Right atrium auricular region (tissue), 2 donors: ENCODE measurements at regions not wholly inside any gene's neighbourhood (a gene's known extent, or its start where the extent isn't known, plus 50 kb on each side); places are given as distances from the start of the nearest gene placed in this dataset.

ENCODE experiments used
- DNase-seq: peaks from one replicate; pipeline ENCODE4 v3.0.0-alpha.2; 2019; ENCODE audit warnings: low spot score
- H3K27ac ChIP-seq, 2 donors: fragments of 200-600 bp; sonication (generic); 1 replicate in 1 of 2; 2 replicates in 1 of 2; pipeline ENCODE4 v1.5.1; 2016 to 2019
- H3K27me3 ChIP-seq, 2 donors: fragments of 200-600 bp; sonication (generic); one replicate each; pipeline versions ENCODE4 v1.5.1 to v1.6.0; 2017 to 2019
- H3K36me3 ChIP-seq: fragments of 200-600 bp; sonication (generic); one replicate; pipeline ENCODE4 v1.5.1; 2016
- H3K4me1 ChIP-seq, 2 donors: fragments of 200-600 bp; sonication (generic); one replicate each; pipeline versions ENCODE4 v1.5.1 to v1.6.0; 2017 to 2019
- H3K4me3 ChIP-seq, 2 donors: fragments of 200-600 bp; sonication (generic); 1 replicate in 1 of 2; 2 replicates in 1 of 2; pipeline ENCODE4 v1.5.1; 2017 to 2019; ENCODE audit warnings: mild to moderate bottlenecking in 1 of 2, moderate library complexity in 1 of 2
- H3K9me3 ChIP-seq, 2 donors: fragments of 200-600 bp; sonication (generic); one replicate each; pipeline ENCODE4 v1.5.1; 2019
- TF ChIP-seq, protein P1 (sequence below), 2 donors: fragments of 200-600 bp; sonication (generic); IDR thresholded peaks; one replicate each; pipeline ENCODE4 v1.5.1; 2019; ENCODE audit warnings: antibody characterized with exemption in 2 of 2

DNA sequence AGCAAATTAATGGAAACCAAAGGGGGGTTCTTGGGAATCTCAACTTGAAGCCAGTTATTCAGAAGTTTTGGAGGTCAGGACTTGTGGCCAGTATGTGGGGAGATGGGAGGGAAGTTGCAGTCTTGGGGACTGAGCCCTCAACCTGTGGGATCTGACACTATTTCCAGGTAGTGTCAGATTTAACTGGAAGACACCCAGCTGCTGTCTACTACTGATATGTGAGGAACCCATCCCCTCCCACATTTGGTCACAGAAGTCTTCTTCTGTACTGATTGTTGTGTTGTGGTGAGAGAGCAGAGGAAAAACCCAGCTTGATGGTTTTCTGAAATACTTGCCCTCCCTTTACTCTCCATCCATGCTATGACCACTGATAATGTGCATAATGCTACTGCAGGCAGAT, 134.0 kb downstream of the QRSL1 start:
- no peaks in the 10 kb centered on the region for H3K4me1 ChIP-seq
- no peak for DNase-seq
- H3K9me3 ChIP-seq: peaks cover 0 to 22% of the 10 kb centered on the region in 2 donors
- TF ChIP-seq, protein P1, sequence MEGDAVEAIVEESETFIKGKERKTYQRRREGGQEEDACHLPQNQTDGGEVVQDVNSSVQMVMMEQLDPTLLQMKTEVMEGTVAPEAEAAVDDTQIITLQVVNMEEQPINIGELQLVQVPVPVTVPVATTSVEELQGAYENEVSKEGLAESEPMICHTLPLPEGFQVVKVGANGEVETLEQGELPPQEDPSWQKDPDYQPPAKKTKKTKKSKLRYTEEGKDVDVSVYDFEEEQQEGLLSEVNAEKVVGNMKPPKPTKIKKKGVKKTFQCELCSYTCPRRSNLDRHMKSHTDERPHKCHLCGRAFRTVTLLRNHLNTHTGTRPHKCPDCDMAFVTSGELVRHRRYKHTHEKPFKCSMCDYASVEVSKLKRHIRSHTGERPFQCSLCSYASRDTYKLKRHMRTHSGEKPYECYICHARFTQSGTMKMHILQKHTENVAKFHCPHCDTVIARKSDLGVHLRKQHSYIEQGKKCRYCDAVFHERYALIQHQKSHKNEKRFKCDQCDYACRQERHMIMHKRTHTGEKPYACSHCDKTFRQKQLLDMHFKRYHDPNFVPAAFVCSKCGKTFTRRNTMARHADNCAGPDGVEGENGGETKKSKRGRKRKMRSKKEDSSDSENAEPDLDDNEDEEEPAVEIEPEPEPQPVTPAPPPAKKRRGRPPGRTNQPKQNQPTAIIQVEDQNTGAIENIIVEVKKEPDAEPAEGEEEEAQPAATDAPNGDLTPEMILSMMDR (IDR thresholded peaks at IDR 0.05): no peak
- H3K27me3 ChIP-seq: no peaks in the 10 kb centered on the region
- no peak overlapping the region for H3K4me3 ChIP-seq
- no peaks in the 10 kb centered on the region for H3K36me3 ChIP-seq
- H3K27ac ChIP-seq: no peak overlapping the region

DNA sequence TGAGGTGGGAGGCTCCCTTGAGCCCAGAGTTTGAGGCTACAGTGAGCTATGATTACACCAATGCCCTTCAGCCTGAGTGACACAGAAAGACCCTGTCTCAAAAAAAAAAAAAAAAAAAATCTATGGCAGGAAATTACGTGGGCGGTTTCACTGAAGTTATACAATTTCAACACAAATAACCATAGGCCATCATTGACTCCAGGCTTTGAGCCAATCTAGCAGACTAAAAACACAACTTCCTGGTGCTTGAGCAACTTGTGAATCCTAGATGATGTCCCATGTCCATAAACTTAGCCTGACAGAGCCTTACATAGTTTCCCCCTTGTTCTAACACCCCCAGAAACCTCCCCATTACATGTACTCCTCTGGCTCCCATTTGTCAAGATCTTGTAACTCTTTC, 131.8 kb downstream of the QRSL1 start:
- H3K4me3 ChIP-seq: no peak overlapping the region
- H3K27ac ChIP-seq: no peak overlapping the region
- peaks cover 0 to 22% of the 10 kb centered on the region in 2 donors for H3K9me3 ChIP-seq
- TF ChIP-seq, protein P1 (IDR thresholded peaks at IDR 0.05): no peak
- no peaks in the 10 kb centered on the region for H3K36me3 ChIP-seq
- no peaks in the 10 kb centered on the region for H3K4me1 ChIP-seq
- no peaks in the 10 kb centered on the region for H3K27me3 ChIP-seq
- DNase-seq: no peak

DNA sequence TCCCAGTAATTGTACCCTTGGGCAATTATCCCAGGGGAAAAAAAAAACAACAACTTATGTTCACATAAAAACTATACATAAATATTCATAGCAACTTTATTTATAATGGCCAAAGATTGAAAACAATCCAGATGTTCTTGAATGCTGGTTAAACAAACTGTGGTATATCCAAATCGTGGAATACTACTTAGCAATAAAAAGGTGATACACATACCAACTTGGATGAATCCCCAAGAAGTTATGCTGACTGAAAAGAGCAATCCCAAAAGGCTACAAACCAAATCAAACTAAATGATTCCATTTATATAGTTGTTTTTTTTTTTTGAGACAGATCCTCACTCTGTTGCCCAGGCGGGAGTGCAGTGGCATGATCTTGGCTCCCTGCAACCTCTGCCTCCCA, 129.7 kb downstream of the QRSL1 start:
- peaks cover 0 to 22% of the 10 kb centered on the region in 2 donors for H3K9me3 ChIP-seq
- H3K4me3 ChIP-seq: no peak overlapping the region
- H3K27ac ChIP-seq: no peak overlapping the region
- H3K27me3 ChIP-seq: no peaks in the 10 kb centered on the region
- H3K4me1 ChIP-seq: no peaks in the 10 kb centered on the region
- H3K36me3 ChIP-seq: no peaks in the 10 kb centered on the region
- TF ChIP-seq, protein P1 (IDR thresholded peaks at IDR 0.05): no peak
- DNase-seq: no peak

DNA sequence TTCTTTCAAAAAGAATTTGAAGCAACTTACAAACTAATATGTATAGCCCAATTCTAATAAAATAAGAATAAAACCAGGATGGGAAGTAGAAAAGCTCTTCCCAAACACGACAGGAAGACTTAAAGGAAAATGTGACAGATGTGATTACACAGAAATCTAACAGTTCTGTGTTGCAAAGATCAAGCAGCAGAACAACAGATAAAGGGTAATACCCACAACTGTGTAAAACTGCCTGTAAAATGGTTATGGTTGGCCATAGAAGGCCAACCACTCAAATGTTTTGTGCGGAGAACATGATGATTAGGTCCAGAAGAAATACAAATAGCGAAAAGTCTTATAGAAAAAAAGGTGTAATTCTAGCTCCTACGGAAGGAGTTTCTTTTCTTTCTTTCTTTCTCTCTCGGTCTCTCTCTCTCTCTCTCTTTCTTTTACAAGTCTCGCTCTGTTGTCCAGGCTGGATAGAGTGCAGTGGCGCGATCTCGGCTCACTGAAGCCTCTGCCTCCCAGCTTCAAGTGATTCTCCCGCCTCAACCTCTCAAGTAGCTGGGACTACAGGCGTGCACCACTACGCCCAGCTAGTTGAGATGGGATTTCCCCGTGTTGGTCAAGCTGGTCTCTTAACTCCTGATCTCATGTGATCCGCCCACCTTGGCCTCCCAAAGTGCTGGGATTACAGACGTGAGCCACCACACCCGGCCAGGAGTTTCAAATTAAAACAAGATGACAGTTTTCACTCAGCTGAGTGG, 128.5 kb downstream of the QRSL1 start:
- Histone ChIP-seq H3K4me1 (no peaks in the 10 kb centered on the region), H3K27me3 (no peaks in the 10 kb centered on the region), H3K36me3 (no peaks in the 10 kb centered on the region), H3K9me3 (peaks cover 0 to 21% of the 10 kb centered on the region in 2 donors), H3K4me3 (no peak overlapping the region), H3K27ac (no peak overlapping the region)
- TF ChIP-seq, protein P1 (IDR thresholded peaks at IDR 0.05): no peak
- no peak for DNase-seq

DNA sequence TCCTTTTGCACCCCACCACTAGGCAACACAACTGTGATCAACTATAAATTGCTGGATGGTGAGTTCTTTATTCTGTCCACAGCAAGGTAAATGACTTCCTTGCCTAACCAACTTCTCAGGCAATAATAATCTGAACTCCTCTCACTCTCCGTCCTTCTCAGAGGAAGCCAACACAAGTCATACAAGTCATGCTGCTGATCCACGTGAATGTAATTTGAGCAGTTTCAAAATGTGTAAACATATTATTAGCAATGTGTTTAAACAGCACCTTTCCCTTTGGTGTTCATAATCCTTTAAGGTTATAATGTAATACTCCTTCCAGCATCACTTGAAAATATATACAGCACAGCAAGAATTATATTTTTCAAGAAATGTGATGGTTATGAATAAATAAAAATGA, 127.9 kb downstream of the QRSL1 start:
- Histone ChIP-seq H3K36me3 (no peaks in the 10 kb centered on the region), H3K27ac (no peak overlapping the region), H3K4me3 (no peak overlapping the region), H3K9me3 (peaks cover 0 to 19% of the 10 kb centered on the region in 2 donors), H3K4me1 (no peaks in the 10 kb centered on the region), H3K27me3 (no peaks in the 10 kb centered on the region)
- no peak for DNase-seq
- TF ChIP-seq, protein P1 (IDR thresholded peaks at IDR 0.05): no peak

DNA sequence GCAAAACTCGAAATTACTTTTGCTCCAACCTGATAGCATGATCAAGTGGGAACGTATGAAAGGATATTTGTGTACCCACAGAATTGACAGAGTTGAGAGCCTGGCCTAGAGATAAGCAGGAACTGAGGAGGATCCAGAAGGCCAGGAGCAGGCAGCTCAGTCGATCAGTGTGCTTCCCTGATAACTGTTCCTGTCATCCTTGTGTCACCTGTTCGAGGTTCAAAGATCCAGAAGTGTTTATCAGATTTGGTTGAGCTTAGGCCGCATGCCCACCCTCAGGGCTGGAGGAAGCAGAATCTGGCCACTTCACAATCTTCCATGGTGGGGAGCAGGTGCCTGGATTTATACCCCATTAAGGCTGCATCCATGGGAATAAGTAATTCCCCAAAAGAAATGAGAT, 124.8 kb downstream of the QRSL1 start:
- Histone ChIP-seq H3K27ac (no peak overlapping the region), H3K27me3 (no peaks in the 10 kb centered on the region), H3K9me3 (peaks cover 0 to 6% of the 10 kb centered on the region in 2 donors), H3K36me3 (no peaks in the 10 kb centered on the region), H3K4me3 (no peak overlapping the region), H3K4me1 (no peaks in the 10 kb centered on the region)
- DNase-seq: no peak
- TF ChIP-seq, protein P1 (IDR thresholded peaks at IDR 0.05): no peak
